ENCODE measurements at regions not wholly inside any gene's neighbourhood (a gene's known extent, or its start where the extent isn't known, plus 50 kb on each side); places are given as distances from the start of the nearest gene placed in this dataset.

DNA sequence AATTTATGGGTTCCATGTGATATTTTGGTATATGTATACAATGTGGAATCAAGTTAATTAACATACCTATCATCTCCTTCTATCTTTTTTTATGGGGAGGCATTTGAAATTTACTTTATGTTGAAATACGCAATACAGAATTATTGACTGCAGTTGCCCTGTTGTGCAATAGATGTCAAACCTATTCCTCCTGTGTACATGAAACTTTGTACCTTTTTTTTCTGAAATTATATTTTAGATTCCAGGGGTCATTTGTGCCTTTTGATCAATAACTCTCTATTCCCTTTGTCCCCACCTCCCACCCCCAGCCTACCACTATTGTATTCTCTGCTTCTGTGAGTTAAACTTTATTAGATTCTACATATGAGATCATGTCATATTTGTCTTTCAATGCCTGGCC, 369.9 kb downstream of the FSIP2 start:
- TF ChIP-seq, protein P1, sequence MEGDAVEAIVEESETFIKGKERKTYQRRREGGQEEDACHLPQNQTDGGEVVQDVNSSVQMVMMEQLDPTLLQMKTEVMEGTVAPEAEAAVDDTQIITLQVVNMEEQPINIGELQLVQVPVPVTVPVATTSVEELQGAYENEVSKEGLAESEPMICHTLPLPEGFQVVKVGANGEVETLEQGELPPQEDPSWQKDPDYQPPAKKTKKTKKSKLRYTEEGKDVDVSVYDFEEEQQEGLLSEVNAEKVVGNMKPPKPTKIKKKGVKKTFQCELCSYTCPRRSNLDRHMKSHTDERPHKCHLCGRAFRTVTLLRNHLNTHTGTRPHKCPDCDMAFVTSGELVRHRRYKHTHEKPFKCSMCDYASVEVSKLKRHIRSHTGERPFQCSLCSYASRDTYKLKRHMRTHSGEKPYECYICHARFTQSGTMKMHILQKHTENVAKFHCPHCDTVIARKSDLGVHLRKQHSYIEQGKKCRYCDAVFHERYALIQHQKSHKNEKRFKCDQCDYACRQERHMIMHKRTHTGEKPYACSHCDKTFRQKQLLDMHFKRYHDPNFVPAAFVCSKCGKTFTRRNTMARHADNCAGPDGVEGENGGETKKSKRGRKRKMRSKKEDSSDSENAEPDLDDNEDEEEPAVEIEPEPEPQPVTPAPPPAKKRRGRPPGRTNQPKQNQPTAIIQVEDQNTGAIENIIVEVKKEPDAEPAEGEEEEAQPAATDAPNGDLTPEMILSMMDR (IDR thresholded peaks at IDR 0.05): no peak
- Histone ChIP-seq H3K4me1 (no peaks in the 10 kb centered on the region), H3K27me3 (no peaks in the 10 kb centered on the region), H3K27ac (no peak overlapping the region), H3K4me3 (no peak overlapping the region), H3K9me3 (peaks cover 0 to 26% of the 10 kb centered on the region in 2 donors), H3K36me3 (no peaks in the 10 kb centered on the region)
- no peak for ATAC-seq
- intact Hi-C loops (cut with DNase I): no loop called here
- DNase-seq: no peak

DNA sequence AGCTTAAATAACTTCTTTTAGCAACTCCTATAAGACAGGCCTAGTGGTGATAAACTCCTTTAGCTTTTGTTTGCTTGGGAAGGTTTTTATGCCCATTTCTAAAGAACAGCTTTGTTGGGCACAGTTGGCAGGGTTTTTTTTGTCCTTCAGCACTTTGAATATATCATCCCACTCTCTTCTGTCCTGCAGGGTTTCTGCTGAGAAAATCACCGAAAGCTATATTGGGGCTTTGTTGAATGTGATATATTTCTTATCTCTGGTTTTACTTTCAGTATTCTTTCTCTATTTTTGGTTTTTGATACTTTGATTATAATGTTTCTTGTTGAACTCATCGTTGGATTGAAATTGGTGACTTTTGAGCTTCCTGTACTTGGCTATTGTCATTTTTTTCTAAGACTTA, 372.8 kb upstream of the ZC3H15 start:
- intact Hi-C loops (cut with DNase I): no loop called here
- no peak for DNase-seq
- no peak for ATAC-seq
- H3K36me3 ChIP-seq: no peaks in the 10 kb centered on the region
- H3K9me3 ChIP-seq: peaks cover 0 to 39% of the 10 kb centered on the region in 2 donors
- TF ChIP-seq, protein P1 (IDR thresholded peaks at IDR 0.05): no peak
- H3K4me3 ChIP-seq: no peak overlapping the region
- no peaks in the 10 kb centered on the region for H3K4me1 ChIP-seq
- no peaks in the 10 kb centered on the region for H3K27me3 ChIP-seq
- no peak overlapping the region for H3K27ac ChIP-seq

GRCh38 chr2:186125156-186125555, 360.9 kb upstream of the ZC3H15 start:
- TF ChIP-seq, protein P1 (IDR thresholded peaks at IDR 0.05): no peak
- Histone ChIP-seq H3K9me3 (peaks cover 0 to 3% of the 10 kb centered on the region in 2 donors), H3K4me3 (no peak overlapping the region), H3K27ac (no peak overlapping the region), H3K27me3 (no peaks in the 10 kb centered on the region), H3K36me3 (no peaks in the 10 kb centered on the region), H3K4me1 (no peaks in the 10 kb centered on the region)
- intact Hi-C loops (cut with DNase I): no loop called here
- ATAC-seq: no peak
- DNase-seq: no peak

DNA sequence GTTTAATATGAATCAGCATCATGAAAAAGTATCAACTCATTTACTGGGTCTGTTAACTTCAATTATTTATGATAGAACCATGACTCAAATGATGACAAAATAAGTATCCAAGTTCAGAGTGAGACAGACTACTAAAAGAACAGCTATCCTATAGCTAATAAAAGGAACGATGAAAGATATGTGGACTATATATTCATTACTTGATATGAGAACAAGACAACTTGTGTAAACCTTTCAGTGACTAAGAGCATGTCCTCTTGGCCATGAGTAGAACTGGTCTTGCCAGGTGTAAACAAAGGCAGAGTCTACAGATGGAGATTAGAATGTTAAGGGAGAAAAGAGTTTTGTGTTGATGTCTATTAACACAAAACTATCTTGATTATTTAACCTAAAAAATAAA, 360.4 kb upstream of the ZC3H15 start:
- intact Hi-C loops (cut with DNase I): no loop called here
- ATAC-seq (no peak), DNase-seq (no peak)
- Histone ChIP-seq H3K4me1 (no peaks in the 10 kb centered on the region), H3K27ac (no peak overlapping the region), H3K9me3 (peaks cover 0 to 3% of the 10 kb centered on the region in 2 donors), H3K4me3 (no peak overlapping the region), H3K27me3 (no peaks in the 10 kb centered on the region), H3K36me3 (no peaks in the 10 kb centered on the region)
- TF ChIP-seq, protein P1 (IDR thresholded peaks at IDR 0.05): no peak

GRCh38 chr2:186126181-186126580, 359.9 kb upstream of the ZC3H15 start:
- no peak for DNase-seq
- Histone ChIP-seq H3K36me3 (no peaks in the 10 kb centered on the region), H3K27me3 (no peaks in the 10 kb centered on the region), H3K4me1 (no peaks in the 10 kb centered on the region), H3K9me3 (peaks cover 0 to 3% of the 10 kb centered on the region in 2 donors), H3K4me3 (no peak overlapping the region), H3K27ac (no peak overlapping the region)
- ATAC-seq: no peak
- TF ChIP-seq, protein P1 (IDR thresholded peaks at IDR 0.05): no peak
- intact Hi-C loops (cut with DNase I): no loop called here
